Gastroesophageal sphincter (tissue), 4 donors: ENCODE measurements at regions not wholly inside any gene's neighbourhood (a gene's known extent, or its start where the extent isn't known, plus 50 kb on each side); places are given as distances from the start of the nearest gene placed in this dataset.

ENCODE experiments used
- ATAC-seq: fragments of 150-250 bp; one replicate; pipeline ENCODE4 v1.9.1; 2016; ENCODE audit warnings: mild to moderate bottlenecking, moderate library complexity
- H3K27ac ChIP-seq, 4 donors: fragments of 200-600 bp; sonication (generic) in 3 of 4; 1 replicate in 3 of 4; 2 replicates in 1 of 4; pipeline ENCODE4 v1.5.1; 2016 to 2019
- H3K27me3 ChIP-seq: fragments of 200-600 bp; sonication (generic); one replicate; pipeline ENCODE4 v1.5.1; 2019
- H3K36me3 ChIP-seq, 2 donors: fragments of 200-600 bp; sonication (generic); one replicate each; pipeline ENCODE4 v1.5.1; 2019; ENCODE audit warnings: control low read depth in 1 of 2
- H3K4me1 ChIP-seq, 3 donors: fragments of 200-600 bp; sonication (generic); 1 replicate in 2 of 3; 2 replicates in 1 of 3; pipeline ENCODE4 v1.5.1; 2016 to 2019; ENCODE audit warnings: control low read depth in 2 of 3
- H3K4me3 ChIP-seq, 2 donors: fragments of 200-600 bp; sonication (generic); one replicate each; pipeline ENCODE4 v1.5.1; 2019; ENCODE audit warnings: mild to moderate bottlenecking in 1 of 2, moderate library complexity in 1 of 2
- H3K9me3 ChIP-seq, 3 donors: fragments of 200-600 bp; sonication (generic); one replicate each; pipeline ENCODE4 v1.5.1; 2017 to 2019; ENCODE audit warnings: control low read depth in 2 of 3
- CTCF ChIP-seq, 4 experiments: fragments of 200-600 bp in 2 of 4; fragments of 450-650 bp in 2 of 4; sonication (generic) in 1 of 4; IDR thresholded peaks; one replicate each; pipeline ENCODE4 v1.5.1; 2017 to 2019; ENCODE audit warnings: antibody characterized with exemption in 4 of 4, mild to moderate bottlenecking in 2 of 4, moderate library complexity in 2 of 4
- EP300 ChIP-seq: sonication (generic); formaldehyde crosslinking; IDR thresholded peaks from one replicate; pipeline ENCODE4 v1.6.1; 2017; ENCODE audit warnings: antibody characterized with exemption, mild to moderate bottlenecking
- POLR2A ChIP-seq, 2 donors: fragments of 450-650 bp; IDR thresholded peaks; one replicate each; pipeline ENCODE4 v1.6.1; 2017; ENCODE audit warnings: antibody characterized with exemption in 2 of 2, mild to moderate bottlenecking in 2 of 2, moderate library complexity in 1 of 2
- POLR2AphosphoS5 ChIP-seq: sonication (generic); formaldehyde crosslinking; IDR thresholded peaks from one replicate; pipeline ENCODE4 v1.6.1; 2017; ENCODE audit warnings: antibody characterized with exemption
- WGBS, 2 donors: methylation state at CpG; one replicate each; pipeline ENCODE4 v1.1.5; 2018; ENCODE audit warnings: low coverage in 1 of 2; 5-methylcytosine and 5-hydroxymethylcytosine counted together

- no peak for TF ChIP-seq CTCF (IDR thresholded peaks at IDR 0.05)
- TF ChIP-seq EP300: no peak
- TF ChIP-seq POLR2A (IDR thresholded peaks at IDR 0.05): no peak
- no peak for TF ChIP-seq POLR2AphosphoS5
- Histone ChIP-seq H3K4me3 (no peak overlapping the region), H3K4me1 (no peaks in the 10 kb centered on the region)
These were observed 181.0 kb upstream of the MAMLD1 start for GRCh38 chrX:150182161-150182560.

DNA sequence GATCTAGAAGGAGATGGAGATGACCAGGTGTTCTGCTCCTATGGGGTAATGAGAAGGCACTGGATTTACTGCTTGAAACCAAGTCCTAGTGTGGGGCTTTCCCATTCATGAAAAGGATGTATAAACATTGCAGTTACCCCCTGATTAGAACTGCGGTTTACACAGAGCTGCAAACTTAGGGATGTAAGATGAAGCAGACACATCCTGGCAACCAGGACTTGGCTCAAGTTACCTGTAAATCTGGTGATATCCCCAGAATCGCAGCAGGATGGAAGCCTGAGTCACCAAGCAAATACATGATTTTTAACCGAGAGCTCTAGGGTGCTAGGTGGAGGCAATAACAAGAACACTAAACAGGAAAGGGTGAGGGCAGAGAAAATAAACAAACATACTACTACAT, 178.6 kb upstream of the MAMLD1 start:
- TF ChIP-seq CTCF (IDR thresholded peaks at IDR 0.05) (no peak), POLR2AphosphoS5 (no peak), POLR2A (IDR thresholded peaks at IDR 0.05) (no peak), EP300 (no peak)
- Histone ChIP-seq H3K27ac (no peak overlapping the region), H3K27me3 (no peaks in the 10 kb centered on the region), H3K4me3 (no peak overlapping the region), H3K9me3 (no peaks in the 10 kb centered on the region), H3K36me3 (no peaks in the 10 kb centered on the region), H3K4me1 (no peaks in the 10 kb centered on the region)
- WGBS, 2 donors: 50 to 100% methylated on average over 1 of the region's 3 CpGs
- ATAC-seq: no peak

More at GRCh38 chrX:150182161-150182560, 181.0 kb upstream of the MAMLD1 start:
- Histone ChIP-seq H3K27ac (no peak overlapping the region), H3K27me3 (no peaks in the 10 kb centered on the region), H3K36me3 (no peaks in the 10 kb centered on the region), H3K9me3 (no peaks in the 10 kb centered on the region)
- ATAC-seq: no peak

DNA sequence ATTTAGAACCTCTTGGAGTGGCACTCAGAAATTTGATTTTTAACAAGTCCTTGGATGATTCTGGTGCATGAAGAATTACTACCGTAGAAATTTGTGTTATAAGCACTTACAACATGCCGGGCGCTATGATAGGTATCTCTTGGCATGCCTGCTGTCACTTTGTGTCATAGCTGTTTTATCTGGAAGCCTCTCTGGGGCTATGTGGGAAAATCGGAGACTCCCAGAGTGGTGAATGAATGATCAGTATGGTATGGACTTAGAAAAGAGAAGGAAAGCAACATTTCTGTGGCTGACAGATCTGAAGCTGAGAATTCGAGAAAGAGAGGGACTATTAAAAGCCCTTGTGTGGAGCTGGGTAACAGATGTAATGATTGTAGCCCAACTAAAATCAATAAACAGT, 177.4 kb upstream of the MAMLD1 start:
- H3K36me3 ChIP-seq: no peaks in the 10 kb centered on the region
- 74 to 100% methylated on average over 1 to 5 of the region's 5 CpGs for WGBS, 2 donors
- H3K4me3 ChIP-seq: no peak overlapping the region
- no peaks in the 10 kb centered on the region for H3K4me1 ChIP-seq
- no peaks in the 10 kb centered on the region for H3K9me3 ChIP-seq
- no peak overlapping the region for H3K27ac ChIP-seq
- no peaks in the 10 kb centered on the region for H3K27me3 ChIP-seq
- no peak for ATAC-seq
- TF ChIP-seq CTCF (IDR thresholded peaks at IDR 0.05) (no peak), POLR2A (IDR thresholded peaks at IDR 0.05) (no peak)

- 53 to 57% methylated on average over 5 of the region's 5 CpGs for WGBS, 2 donors
- no peaks in the 10 kb centered on the region for H3K9me3 ChIP-seq
- no peaks in the 10 kb centered on the region for H3K27me3 ChIP-seq
- no peaks in the 10 kb centered on the region for H3K4me1 ChIP-seq
- H3K4me3 ChIP-seq: no peak overlapping the region
- TF ChIP-seq POLR2A (IDR thresholded peaks at IDR 0.05): no peak
- TF ChIP-seq POLR2AphosphoS5: no peak
- H3K36me3 ChIP-seq: no peaks in the 10 kb centered on the region
- ATAC-seq: no peak
- no peak overlapping the region for H3K27ac ChIP-seq
These were observed 170.3 kb upstream of the MAMLD1 start for GRCh38 chrX:150192816-150193215.

DNA sequence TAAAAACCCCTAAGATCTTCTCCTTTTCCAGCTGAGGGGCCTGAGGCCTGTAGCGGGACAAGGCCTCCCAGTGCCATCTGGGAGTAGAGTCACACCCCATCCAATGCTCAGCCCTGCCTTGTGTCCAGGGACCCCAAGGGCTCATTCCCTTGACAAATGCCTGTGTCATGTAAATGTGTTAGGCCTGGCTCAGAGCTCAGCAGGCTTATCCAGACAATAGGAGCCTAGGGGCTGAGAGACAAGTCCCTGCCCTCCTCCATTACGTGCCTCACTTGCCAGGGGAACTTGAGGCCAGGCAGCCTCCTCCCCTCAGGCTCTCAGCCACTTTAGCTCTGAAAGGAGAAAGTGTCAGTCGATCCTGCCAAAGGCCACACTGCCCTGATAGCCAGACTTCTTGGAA, 166.8 kb upstream of the MAMLD1 start:
- Histone ChIP-seq H3K36me3 (no peaks in the 10 kb centered on the region), H3K9me3 (no peaks in the 10 kb centered on the region), H3K27me3 (no peaks in the 10 kb centered on the region), H3K4me3 (no peak overlapping the region), H3K4me1 (no peaks in the 10 kb centered on the region), H3K27ac (no peak overlapping the region)
- WGBS, 2 donors: no CpG with 5 or more reads among the region's 3 CpGs
- TF ChIP-seq EP300 (no peak), POLR2AphosphoS5 (no peak), CTCF (IDR thresholded peaks at IDR 0.05) (no peak), POLR2A (IDR thresholded peaks at IDR 0.05) (no peak)
- ATAC-seq: no peak

GRCh38 chrX:150197388-150197787, 165.7 kb upstream of the MAMLD1 start:
- WGBS, 2 donors: 71% methylated on average over 2 of the region's 2 CpGs; no CpG with 5 or more reads in 1 of the 2 donors
- no peak overlapping the region for H3K27ac ChIP-seq
- H3K4me1 ChIP-seq: no peaks in the 10 kb centered on the region
- H3K4me3 ChIP-seq: no peak overlapping the region
- H3K9me3 ChIP-seq: no peaks in the 10 kb centered on the region
- TF ChIP-seq POLR2AphosphoS5 (no peak), EP300 (no peak), POLR2A (IDR thresholded peaks at IDR 0.05) (no peak), CTCF (IDR thresholded peaks at IDR 0.05) (no peak)
- H3K27me3 ChIP-seq: no peaks in the 10 kb centered on the region
- no peaks in the 10 kb centered on the region for H3K36me3 ChIP-seq
- ATAC-seq: no peak
